Aorta (tissue), 5 donors: ENCODE measurements at regions not wholly inside any gene's neighbourhood (a gene's known extent, or its start where the extent isn't known, plus 50 kb on each side); places are given as distances from the start of the nearest gene placed in this dataset.

Experiments
- ATAC-seq: fragments of 200-7000 bp; cut with Tn5 transposase; one replicate; pipeline ENCODE4 v1.9.1; 2022; ENCODE audit warnings: moderate library complexity; ENCODE audit not compliant: low FRiP score
- DNase-seq, 2 donors: peaks; one replicate each; pipeline ENCODE4 v3.0.0-alpha.2; 2020
- H3K27ac ChIP-seq, 2 donors: one replicate each; pipeline ENCODE4 v1.5.1; 2013; ENCODE audit warnings: low read length in 2 of 2, mild to moderate bottlenecking in 2 of 2, moderate library complexity in 2 of 2, control low read depth in 1 of 2, inconsistent platforms in 1 of 2, low read depth in 1 of 2
- H3K27me3 ChIP-seq, 2 donors: one replicate each; pipeline ENCODE4 v1.6.1; 2013; ENCODE audit warnings: control low read depth in 1 of 2, low read length in 1 of 2, mild to moderate bottlenecking in 1 of 2, moderate library complexity in 1 of 2; ENCODE audit not compliant: insufficient read depth in 2 of 2, control insufficient read depth in 1 of 2
- H3K36me3 ChIP-seq, 2 donors: one replicate each; pipeline ENCODE4 v1.6.1; 2013; ENCODE audit warnings: control low read depth in 1 of 2, low read length in 1 of 2, mild to moderate bottlenecking in 1 of 2; ENCODE audit not compliant: insufficient read depth in 2 of 2, control insufficient read depth in 1 of 2
- H3K4me1 ChIP-seq, 2 donors: one replicate each; pipeline ENCODE4 v1.6.1; 2013; ENCODE audit warnings: low read length in 2 of 2, control low read depth in 1 of 2, mild to moderate bottlenecking in 1 of 2, moderate library complexity in 1 of 2; ENCODE audit not compliant: insufficient read depth in 2 of 2, control insufficient read depth in 1 of 2
- H3K4me3 ChIP-seq, 2 donors: one replicate each; pipeline ENCODE4 v1.5.1; 2013; ENCODE audit warnings: low read length in 2 of 2, control low read depth in 1 of 2, mild to moderate bottlenecking in 1 of 2
- H3K9me3 ChIP-seq: one replicate; pipeline ENCODE4 v1.6.1; 2013; ENCODE audit warnings: mild to moderate bottlenecking, low read length; ENCODE audit not compliant: control insufficient read depth
- WGBS, 2 donors: extraction: QIAGEN DNeasy Blood & Tissue Kit; methylation state at CpG; one replicate each; pipeline ENCODE4 v1.1.7; 2013; 5-methylcytosine and 5-hydroxymethylcytosine counted together
- intact Hi-C, 2 donors: fragments of 100-400 bp; cut with DNase I; formaldehyde crosslinking; loops; one replicate each; pipeline versions ENCODE4 v1.14.2 to v1.15.0; 2022
- donor health status: healthy with polysubstance abuse.
- donor health status: Bipolar disorder and iron deficiency.
- donor health status: DM: no; HTN: no; CAD: no.
- donor health status: DM: no; HTN: no; CAD: no.
- donor health status: DM: yes; HTN: yes; CAD: no.

DNA sequence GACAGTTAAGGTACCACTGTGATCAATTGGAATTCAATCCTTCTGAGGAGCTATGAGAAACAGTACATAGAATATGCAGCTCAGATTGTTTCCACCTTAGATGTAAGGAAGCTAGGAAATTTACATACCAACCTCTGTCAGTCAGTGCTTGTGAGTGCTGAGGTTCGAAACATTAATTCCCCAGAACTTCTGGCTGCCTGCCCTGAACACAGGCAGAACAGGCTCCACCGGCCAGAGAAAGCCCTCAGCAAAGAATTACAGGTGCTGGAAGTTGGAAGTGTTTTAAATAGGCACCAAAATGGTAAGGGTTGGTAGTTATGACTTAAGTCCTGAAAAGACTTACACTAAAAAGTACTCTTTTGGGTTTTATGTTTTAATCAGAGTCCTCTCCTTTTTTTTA is 651.8 kb downstream of the C4orf33 start:
- no peak for DNase-seq
- WGBS, 2 donors = 23 to 39% methylated on average over 2 of the region's 2 CpGs
- no peak overlapping the region for H3K27ac ChIP-seq
- no peaks in the 10 kb centered on the region for H3K9me3 ChIP-seq
- no peak for ATAC-seq
- intact Hi-C loops = no loop called here
- H3K36me3 ChIP-seq = no peaks in the 10 kb centered on the region
- H3K4me1 ChIP-seq = no peaks in the 10 kb centered on the region
- H3K27me3 ChIP-seq = no peaks in the 10 kb centered on the region
- no peak overlapping the region for H3K4me3 ChIP-seq

DNA sequence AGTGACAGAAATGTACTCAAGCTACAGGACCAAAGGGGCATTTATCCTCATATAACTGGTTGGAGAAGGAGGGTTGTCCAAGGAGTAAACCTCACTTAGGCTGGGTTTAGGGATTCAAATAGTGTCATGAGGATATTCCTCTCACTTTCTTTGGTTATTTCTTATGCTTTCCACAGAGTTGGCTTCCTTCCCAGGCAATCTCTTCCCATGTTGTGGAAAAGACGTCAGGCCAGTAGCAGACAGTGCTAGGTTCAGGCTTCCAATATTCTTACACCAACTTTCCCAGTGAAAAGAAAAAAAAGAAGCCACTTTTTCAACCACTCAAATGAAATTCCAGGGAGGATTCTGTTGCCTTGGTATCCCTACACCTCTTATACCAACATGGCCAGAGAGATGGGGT is 653.0 kb downstream of the C4orf33 start:
- Histone ChIP-seq H3K27ac (no peak overlapping the region), H3K4me3 (no peak overlapping the region), H3K9me3 (no peaks in the 10 kb centered on the region), H3K27me3 (no peaks in the 10 kb centered on the region), H3K36me3 (no peaks in the 10 kb centered on the region), H3K4me1 (no peaks in the 10 kb centered on the region)
- intact Hi-C loops = no loop called here
- DNase-seq = no peak
- no peak for ATAC-seq
- 10 to 11% methylated on average over 1 of the region's 1 CpG for WGBS, 2 donors

DNA sequence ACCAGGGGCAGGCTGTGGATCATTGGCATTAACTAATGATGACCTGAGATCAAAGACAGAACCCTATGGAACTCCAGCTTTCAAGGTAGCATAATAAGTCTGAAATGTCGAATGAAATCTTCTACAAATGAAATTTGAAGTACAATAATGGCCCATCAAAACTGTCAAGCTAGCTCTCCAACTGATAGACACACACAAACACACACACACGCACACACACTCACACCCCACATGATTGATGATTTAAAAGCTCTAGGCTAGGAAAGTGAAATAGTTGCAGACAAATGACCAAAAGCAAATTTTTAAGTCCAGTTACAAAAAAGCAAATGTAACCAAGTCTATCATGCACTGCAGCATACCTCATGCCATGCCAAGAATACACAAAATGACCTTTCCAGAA is 655.7 kb downstream of the C4orf33 start:
- Histone ChIP-seq H3K27me3 (no peaks in the 10 kb centered on the region), H3K4me3 (no peak overlapping the region), H3K9me3 (no peaks in the 10 kb centered on the region), H3K4me1 (no peaks in the 10 kb centered on the region), H3K36me3 (no peaks in the 10 kb centered on the region), H3K27ac (no peak overlapping the region)
- no peak for DNase-seq
- 36 to 37% methylated on average over 2 of the region's 2 CpGs for WGBS, 2 donors
- intact Hi-C loops = no loop called here
- no peak for ATAC-seq

- Histone ChIP-seq H3K4me1 (no peaks in the 10 kb centered on the region), H3K9me3 (no peaks in the 10 kb centered on the region), H3K4me3 (no peak overlapping the region), H3K36me3 (no peaks in the 10 kb centered on the region), H3K27me3 (peaks cover 0 to 1% of the 10 kb centered on the region in 2 donors), H3K27ac (no peak overlapping the region)
- DNase-seq (no peak), ATAC-seq (no peak)
- whole genome bisulfite sequencing, 2 donors = 75 to 83% methylated on average over 5 of the region's 5 CpGs
- intact Hi-C loops = no loop called here
Measured at GRCh38 chr4:129783596-129783995, 687.6 kb downstream of the C4orf33 start.

- Histone ChIP-seq H3K4me1 (no peaks in the 10 kb centered on the region), H3K27ac (no peak overlapping the region), H3K27me3 (no peaks in the 10 kb centered on the region), H3K9me3 (peaks cover 3% of the 10 kb centered on the region), H3K36me3 (no peaks in the 10 kb centered on the region), H3K4me3 (no peak overlapping the region)
- DNase-seq (no peak), ATAC-seq (no peak)
- intact Hi-C loops = no loop called here
- 81 to 90% methylated on average over 3 of the region's 3 CpGs for WGBS, 2 donors
Measured at GRCh38 chr4:129788486-129788885, 692.5 kb downstream of the C4orf33 start.

GRCh38 chr4:129804461-129804981 is 708.6 kb downstream of the C4orf33 start:
- intact Hi-C loops = no loop called here
- DNase-seq (no peak), ATAC-seq (no peak)
- WGBS, 2 donors = 43 to 53% methylated on average over 5 of the region's 5 CpGs
- no peaks in the 10 kb centered on the region for H3K27me3 ChIP-seq
- no peaks in the 10 kb centered on the region for H3K9me3 ChIP-seq
- no peak overlapping the region for H3K4me3 ChIP-seq
- H3K36me3 ChIP-seq = no peaks in the 10 kb centered on the region
- H3K27ac ChIP-seq = no peak overlapping the region
- H3K4me1 ChIP-seq = no peaks in the 10 kb centered on the region

DNA sequence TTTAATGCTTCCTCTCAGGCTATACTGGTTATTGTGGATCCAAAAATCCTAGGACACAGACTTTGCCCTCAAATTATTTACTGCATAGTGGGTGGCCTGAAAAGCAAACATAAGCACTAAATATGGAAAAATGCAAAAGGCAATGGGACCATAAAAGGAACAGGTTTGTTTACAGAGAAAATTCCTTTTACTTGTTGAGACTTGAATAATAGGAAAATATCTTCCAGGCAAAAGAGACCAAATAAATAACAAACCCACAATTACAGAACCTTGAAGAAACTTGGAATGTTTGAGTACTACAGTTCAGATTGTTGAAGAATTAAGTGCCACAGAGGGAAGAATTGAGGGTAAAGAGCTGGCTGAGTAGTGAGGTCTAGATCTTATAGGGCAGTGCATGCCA is 711.0 kb downstream of the C4orf33 start:
- intact Hi-C loops = no loop called here
- no peak overlapping the region for H3K4me3 ChIP-seq
- H3K4me1 ChIP-seq = no peaks in the 10 kb centered on the region
- DNase-seq (no peak), ATAC-seq (no peak)
- H3K27me3 ChIP-seq = no peaks in the 10 kb centered on the region
- H3K36me3 ChIP-seq = no peaks in the 10 kb centered on the region
- H3K9me3 ChIP-seq = no peaks in the 10 kb centered on the region
- H3K27ac ChIP-seq = no peak overlapping the region

DNA sequence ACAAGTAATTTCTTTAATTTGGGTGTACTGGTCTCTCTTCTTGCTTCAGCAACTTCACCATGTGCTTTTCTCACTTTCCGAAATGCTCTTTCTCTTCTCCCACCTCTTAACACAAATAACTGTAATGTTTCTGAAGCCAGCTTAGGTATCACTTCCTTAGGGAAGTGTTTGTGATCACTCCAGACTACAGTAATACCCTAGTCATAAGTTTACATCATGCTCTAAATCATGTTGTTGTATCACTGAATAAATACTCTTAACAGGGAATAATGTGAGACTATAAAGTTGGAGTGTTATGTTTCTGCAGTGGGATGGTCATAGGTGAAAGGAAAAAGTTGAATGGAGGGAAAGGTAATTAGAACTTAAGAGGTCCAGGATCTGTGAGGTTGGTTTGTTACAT is 712.3 kb downstream of the C4orf33 start:
- H3K4me3 ChIP-seq = no peak overlapping the region
- H3K36me3 ChIP-seq = no peaks in the 10 kb centered on the region
- DNase-seq = no peak
- no peak for ATAC-seq
- no peaks in the 10 kb centered on the region for H3K27me3 ChIP-seq
- intact Hi-C loops = no loop called here
- H3K4me1 ChIP-seq = no peaks in the 10 kb centered on the region
- WGBS, 2 donors = 89 to 94% methylated on average over 1 of the region's 1 CpG
- H3K9me3 ChIP-seq = no peaks in the 10 kb centered on the region
- H3K27ac ChIP-seq = no peak overlapping the region

DNA sequence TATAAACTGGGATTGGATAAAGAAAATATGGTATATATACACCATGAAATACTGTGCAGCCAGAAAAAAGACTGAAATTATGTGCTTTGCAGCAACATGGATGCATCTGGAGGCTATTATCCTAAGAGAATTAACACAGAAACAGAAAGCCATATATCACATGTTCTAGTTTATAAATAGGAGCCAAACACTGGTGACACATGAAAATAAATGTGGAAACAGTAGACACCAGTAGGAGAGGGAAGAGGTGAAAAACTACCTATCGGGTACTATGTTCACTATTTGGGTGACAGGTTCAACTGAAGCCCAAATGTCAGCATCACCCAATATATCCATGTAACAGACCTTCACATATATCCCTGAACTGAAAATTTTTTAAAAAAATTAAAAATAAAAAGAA is 725.1 kb downstream of the C4orf33 start:
- Histone ChIP-seq H3K4me3 (no peak overlapping the region), H3K27ac (no peak overlapping the region), H3K4me1 (no peaks in the 10 kb centered on the region), H3K9me3 (no peaks in the 10 kb centered on the region), H3K36me3 (no peaks in the 10 kb centered on the region), H3K27me3 (no peaks in the 10 kb centered on the region)
- intact Hi-C loops = no loop called here
- DNase-seq (no peak), ATAC-seq (no peak)
- WGBS, 2 donors = 77 to 79% methylated on average over 1 of the region's 1 CpG
